ENCODE measurements at regions not wholly inside any gene's neighbourhood (a gene's known extent, or its start where the extent isn't known, plus 50 kb on each side); places are given as distances from the start of the nearest gene placed in this dataset.
"Not testable (repeated sequence)": the region's sequence is repeated elsewhere in the genome, so short reads cannot be mapped to it uniquely, and the experiment has no call there.

GRCh38 chr5:169415371-169415770 lies 114.4 kb upstream of the SLIT3 start:
- no peak for DNase-seq (ENCODE audit: low read depth, low spot score)

DNA sequence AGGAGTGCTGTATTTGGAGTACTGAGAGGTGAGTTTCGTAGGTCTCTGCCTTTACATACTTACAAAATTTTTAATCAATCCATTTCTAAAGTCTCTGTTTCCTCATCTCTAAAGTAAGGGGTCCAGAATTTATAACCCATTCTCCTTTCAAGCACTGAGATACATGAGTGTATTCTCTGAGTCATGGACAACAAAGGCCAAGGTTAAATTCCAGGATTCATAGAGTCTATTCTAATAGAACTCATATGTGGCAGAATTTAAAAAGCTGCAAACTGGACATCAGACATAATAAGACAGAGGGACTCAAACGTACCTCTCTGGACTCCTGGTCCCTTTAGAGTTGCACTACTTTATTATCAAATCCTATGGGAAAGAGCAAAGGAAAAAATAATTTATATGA lies 112.5 kb upstream of the SLIT3 start:
- no peak for DNase-seq (ENCODE audit: low read depth, low spot score)

- no peak for DNase-seq (ENCODE audit: low read depth, low spot score)
Observed at GRCh38 chr5:169412831-169413230, 111.9 kb upstream of the SLIT3 start.

GRCh38 chr5:169411786-169412430 lies 111.0 kb upstream of the SLIT3 start:
- no peak for DNase-seq (ENCODE audit: low read depth, low spot score)

DNA sequence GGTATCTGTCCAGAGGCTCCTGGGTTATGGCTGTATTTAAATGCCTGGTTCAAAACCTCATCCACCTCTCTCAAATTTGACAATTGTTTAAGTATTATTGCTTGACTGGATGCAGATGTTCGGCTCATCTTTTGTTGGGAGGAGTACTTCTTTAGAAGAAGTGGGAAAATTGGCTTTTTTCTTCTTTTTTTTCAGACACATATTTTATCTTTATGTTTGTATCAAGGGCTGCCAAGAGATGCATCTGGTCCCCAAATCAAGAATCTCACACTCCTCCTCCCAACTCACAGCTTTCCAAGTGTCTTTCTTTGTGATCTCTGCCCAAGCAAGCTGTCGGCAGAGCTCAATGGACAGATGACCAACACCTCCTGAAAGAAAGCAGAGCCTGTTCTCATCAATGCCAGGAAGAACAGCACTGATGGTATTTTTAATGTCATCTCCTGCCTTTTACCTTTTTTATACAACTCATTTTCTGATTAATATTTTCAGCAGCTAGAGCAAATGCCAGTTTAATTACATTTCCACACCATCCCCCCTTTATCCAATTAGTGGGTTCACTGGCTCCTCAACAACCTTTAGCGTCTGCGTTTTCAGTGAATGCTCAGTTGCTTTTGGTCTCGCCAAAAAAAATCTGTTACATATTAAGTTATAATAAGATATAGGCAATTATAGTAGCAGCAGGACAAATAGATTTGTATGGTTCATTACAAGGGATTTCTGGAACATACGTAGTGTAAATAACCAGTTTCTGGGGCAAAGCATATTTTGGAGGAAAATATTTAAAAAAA lies 110.3 kb upstream of the SLIT3 start:
- DNase-seq (ENCODE audit: low read depth, low spot score), result no peak

DNA sequence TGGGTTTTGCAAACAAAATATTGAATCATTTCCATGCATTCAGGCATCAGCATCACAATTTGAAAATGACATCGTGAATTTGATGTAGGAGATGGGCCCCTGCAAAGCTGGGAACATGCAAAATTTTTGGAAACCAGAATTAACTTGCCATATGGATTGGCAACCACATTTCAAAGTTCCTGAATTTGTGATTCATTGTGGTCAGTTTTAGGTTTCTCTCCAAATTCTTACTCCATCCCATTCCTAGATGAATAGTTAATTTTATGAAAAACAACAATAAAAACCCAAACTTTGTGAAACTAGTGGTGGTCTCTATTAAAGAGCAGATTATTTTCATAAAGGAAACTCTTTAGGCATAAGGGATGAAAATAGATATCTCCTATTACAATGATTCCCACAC lies 107.8 kb upstream of the SLIT3 start:
- DNase-seq (ENCODE audit: low read depth, low spot score), result no peak

DNA sequence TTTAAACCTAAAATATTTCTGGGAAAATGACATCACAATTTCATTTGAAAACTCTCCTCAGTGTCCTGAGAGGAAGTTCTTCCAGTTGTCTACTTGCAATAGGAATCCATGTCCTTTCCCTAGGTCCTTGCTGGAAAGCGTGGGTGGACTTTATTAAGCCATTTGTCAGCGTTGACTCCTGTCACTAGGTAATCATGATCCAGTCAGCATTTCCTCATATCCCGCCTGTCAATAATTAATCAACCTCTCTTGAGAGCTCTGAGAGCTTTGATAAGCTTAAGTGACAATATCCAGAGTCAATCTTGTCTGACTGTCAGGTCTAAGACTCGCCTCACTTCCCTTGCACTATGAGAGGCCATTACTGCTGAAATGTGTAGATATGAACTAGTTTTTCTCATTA lies 107.2 kb upstream of the SLIT3 start:
- DNase-seq (ENCODE audit: low read depth, low spot score), result no peak

GRCh38 chr5:169404223-169404622 lies 103.3 kb upstream of the SLIT3 start:
- DNase-seq (ENCODE audit: low read depth, low spot score), result no peak

- no peak for DNase-seq (ENCODE audit: low read depth, low spot score)
Observed at GRCh38 chr5:169398515-169398914, 97.6 kb upstream of the SLIT3 start.

- no peak for DNase-seq (ENCODE audit: low read depth, low spot score)
Observed at GRCh38 chr5:169395136-169395535, 94.2 kb upstream of the SLIT3 start.

DNA sequence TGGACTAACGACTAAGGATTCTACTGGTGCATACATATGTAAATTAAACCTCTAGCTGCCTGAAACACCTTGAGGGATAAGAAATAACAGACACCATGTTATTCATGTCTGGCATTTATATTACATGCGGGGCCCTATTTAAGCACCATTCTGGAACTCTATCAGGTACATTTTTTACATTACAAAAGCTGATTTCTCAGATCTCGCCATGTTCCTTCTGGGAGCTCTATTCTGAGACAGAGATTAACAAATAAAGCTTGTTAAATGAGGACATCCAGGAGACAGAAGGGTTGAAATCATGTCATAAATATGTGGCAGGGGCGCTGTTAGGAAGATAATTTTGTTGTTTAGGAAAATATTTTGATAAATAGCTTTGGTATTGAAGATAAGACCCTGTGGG lies 93.4 kb upstream of the SLIT3 start:
- DNase-seq (ENCODE audit: low read depth, low spot score), result no peak

GRCh38 chr5:169393907-169394306 lies 93.0 kb upstream of the SLIT3 start:
- DNase-seq (ENCODE audit: low read depth, low spot score), result no peak

DNA sequence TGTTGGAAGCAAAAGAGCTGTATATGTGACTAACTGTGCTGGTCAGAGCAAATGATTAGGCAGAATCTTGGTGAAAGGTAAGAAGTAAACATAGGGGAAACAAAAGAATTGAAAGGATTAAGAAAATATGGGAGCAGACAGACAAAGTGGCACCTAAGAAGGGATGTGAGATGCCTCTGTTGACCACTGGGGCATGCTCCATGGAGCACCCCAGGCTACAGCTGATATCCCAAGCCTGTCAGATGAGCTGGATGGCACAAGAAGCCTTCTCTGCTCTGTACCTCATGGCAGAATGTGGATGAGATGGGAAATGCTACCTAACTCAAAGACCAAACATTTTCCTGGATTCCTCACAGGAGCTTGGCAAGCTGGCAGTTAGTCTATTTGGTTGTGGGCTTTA lies 89.3 kb upstream of the SLIT3 start:
- no peak for DNase-seq (ENCODE audit: low read depth, low spot score)

DNA sequence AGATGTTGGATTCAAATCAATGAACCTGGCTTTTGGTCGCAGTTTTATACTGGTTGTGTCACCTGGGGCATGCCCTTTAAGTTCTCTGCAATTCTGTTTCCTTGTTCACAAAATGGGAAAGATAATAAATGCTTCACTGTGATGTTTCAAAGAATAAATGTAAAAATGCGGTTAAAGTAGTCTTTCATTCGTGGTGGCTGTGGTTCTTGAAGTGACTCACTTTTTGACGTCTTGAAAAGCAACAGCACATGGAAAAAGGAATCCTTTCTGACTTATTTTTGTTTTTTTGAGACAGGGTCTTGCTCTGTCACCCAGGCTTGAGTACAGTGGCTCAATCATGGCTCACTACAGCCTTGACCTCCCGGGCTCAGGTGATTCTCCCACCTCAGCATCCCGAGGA lies 88.4 kb upstream of the SLIT3 start:
- peak; percentile 39 for DNase-seq (ENCODE audit: low read depth, low spot score)

DNA sequence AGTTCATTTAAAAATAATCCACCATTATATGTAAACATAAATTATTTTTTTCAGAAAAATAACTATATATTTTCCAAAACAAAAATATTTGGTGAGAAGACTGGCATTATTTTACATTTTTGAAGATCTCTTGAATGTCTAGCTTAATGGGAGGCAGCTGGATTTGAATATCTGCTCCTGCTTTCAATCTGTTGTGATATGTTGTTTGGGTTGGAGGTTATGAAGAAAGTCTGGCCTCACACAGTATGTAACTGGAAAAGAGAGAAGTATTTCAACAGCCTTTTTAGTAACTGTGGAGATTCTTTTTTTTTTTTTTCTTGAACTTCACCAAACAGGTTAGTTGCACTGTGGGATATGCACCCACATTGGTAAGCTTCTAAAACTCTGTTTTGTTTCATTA lies 84.7 kb upstream of the SLIT3 start:
- no peak for DNase-seq (ENCODE audit: low read depth, low spot score)

DNA sequence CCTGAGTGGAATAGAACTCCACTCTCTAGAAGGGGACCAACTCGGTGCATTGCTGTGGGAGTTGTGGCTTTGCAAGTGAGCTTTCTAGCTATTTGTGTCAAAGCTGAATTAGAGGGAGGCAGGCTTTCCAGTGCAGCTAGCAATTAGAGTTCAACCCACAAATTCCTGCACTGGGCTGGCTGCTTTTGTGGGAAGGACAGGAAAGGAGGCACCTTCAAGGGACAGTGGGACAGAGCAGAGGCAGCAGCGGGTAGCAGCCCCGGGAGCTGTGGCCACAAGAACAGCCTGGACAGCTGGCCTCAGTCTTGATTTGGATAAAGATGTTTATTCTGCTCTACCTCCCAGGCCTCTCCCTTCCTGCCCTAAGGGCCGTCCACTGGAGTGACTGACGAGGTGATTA lies 83.7 kb upstream of the SLIT3 start:
- peak; percentile 92 for DNase-seq (ENCODE audit: low read depth, low spot score)

GRCh38 chr5:169374761-169375160 lies 73.8 kb upstream of the SLIT3 start:
- DNase-seq (ENCODE audit: low read depth, low spot score), result peak; percentile 22

DNA sequence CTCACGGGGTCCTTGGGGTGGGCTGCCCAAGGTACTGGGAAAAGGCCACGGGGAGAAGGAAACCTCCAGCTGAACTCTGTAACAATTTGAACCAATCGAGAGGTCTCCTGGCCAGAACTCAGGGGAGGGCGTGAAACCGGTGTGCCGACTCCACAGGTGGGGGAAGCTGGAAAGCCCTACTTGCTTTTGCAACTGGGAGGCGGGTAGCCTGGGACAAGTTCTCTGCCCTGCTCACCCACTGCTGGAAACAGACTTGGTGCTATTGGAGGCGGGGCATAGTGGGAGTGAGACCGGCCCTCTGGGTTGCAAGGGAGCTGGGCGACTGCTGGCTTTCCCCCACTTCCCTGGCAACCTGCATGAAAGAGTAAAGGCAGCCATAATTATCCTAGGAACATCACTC lies 73.2 kb upstream of the SLIT3 start:
- DNase-seq (ENCODE audit: low read depth, low spot score), result no peak

DNA sequence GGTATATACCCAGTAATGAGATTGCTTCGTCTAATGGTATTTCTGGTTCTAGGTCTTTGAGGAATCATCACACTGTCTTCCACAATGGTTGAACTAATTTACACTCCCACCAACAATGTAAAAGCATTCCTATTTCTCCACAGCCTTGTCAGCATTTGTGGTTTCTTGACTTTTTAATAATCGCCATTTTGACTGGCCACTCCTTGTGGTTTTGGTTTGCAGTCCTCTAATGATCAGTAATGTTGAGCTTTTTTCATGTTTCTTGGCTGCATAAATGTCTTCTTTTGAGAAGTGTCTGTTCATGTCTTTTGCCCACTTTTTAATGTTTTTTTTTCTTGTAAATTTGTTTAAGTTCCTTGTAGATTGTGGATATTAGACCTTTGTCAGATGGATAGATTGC lies 70.9 kb upstream of the SLIT3 start:
- DNase-seq (ENCODE audit: low read depth, low spot score), result not testable (repeated sequence)

- no peak for DNase-seq (ENCODE audit: low read depth, low spot score)
Observed at GRCh38 chr5:169369130-169369529, 68.2 kb upstream of the SLIT3 start.

- no peak for DNase-seq (ENCODE audit: low read depth, low spot score)
Observed at GRCh38 chr5:169367861-169368260, 66.9 kb upstream of the SLIT3 start.

GRCh38 chr5:169357291-169357690 lies 56.4 kb upstream of the SLIT3 start:
- DNase-seq (ENCODE audit: low read depth, low spot score), result no peak

- no peak for DNase-seq (ENCODE audit: low read depth, low spot score)
Observed at GRCh38 chr5:169356811-169357210, 55.9 kb upstream of the SLIT3 start.

DNA sequence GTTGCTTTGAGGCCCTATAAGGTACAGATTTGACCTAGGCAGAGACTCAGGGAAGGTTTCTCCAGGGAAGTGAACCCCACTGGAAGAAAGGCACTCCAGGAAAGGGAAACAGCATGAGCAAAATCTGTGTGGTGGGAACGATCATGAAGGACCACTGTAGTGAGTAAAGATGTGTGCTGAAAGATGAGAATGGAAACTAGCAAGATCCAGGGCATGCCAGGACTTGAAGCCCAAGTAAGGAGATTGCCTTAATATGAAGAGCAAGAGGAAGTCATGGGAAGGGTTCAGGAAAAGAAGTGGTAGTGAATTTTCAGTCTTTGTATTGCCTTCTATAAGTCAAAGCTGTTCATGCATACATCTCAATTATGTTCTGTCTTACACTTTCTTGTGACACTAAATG lies 55.2 kb upstream of the SLIT3 start:
- no peak for DNase-seq (ENCODE audit: low read depth, low spot score)

Measured in astrocyte of the hippocampus (primary cell).